ENCODE measurements at regions not wholly inside any gene's neighbourhood (a gene's known extent, or its start where the extent isn't known, plus 50 kb on each side); places are given as distances from the start of the nearest gene placed in this dataset.

DNA sequence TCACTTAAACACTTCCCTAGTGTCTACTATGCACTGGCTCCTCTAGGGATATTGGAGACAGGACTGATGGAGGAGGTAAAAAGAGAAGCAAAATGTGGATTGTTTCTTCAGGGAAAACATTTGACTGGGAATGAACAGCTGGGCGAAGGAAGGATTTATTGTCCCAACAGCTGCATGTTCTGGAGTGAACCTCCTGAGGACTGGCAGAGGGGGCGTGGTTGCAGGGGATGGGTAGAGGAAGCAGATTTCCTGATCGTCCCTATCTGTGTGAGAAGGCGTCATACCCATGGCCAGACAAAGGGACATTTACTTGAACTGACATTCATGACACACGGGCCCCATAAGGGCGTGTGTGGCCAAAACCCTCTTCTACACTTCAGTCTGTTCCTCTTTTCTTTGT is 321.5 kb downstream of the MAP2K4 start:
- no peak overlapping the region for H3K4me3 ChIP-seq (ENCODE audit: low read depth, low read length)
- no peak for TF ChIP-seq CTCF (IDR thresholded peaks at IDR 0.05; ENCODE audit: borderline replicate concordance, insufficient read depth, low read depth, low read length)

- no peak overlapping the region for H3K4me3 ChIP-seq (ENCODE audit: low read depth, low read length)
- peak; percentile 71 for TF ChIP-seq CTCF (IDR thresholded peaks at IDR 0.05; ENCODE audit: borderline replicate concordance, insufficient read depth, low read depth, low read length)
Observed at GRCh38 chr17:12342609-12343435, 322.1 kb downstream of the MAP2K4 start.

DNA sequence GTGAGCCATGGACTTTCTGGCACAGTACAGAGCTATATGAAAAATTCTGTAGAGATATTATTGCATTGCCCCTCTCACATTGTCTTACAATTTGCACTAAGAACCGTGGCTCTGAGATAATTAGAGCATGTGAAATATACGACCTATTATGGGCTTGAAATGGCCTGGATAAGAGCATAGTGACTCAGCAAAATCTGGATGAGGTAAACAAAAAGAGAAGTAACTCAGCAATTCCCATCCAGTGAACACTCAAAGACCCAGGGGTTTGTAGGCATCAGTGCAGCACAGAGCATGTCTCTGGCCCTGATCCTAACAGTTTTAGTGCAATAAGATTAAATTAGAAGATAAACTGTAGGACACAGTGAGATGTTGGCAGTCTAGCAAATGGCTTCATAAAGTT is 317.2 kb upstream of the MYOCD start:
- no peak for TF ChIP-seq CTCF (IDR thresholded peaks at IDR 0.05; ENCODE audit: borderline replicate concordance, insufficient read depth, low read depth, low read length)
- H3K4me3 ChIP-seq (ENCODE audit: low read depth, low read length), result no peak overlapping the region

GRCh38 chr17:12349297-12349696 is 316.4 kb upstream of the MYOCD start:
- no peak for TF ChIP-seq CTCF (IDR thresholded peaks at IDR 0.05; ENCODE audit: borderline replicate concordance, insufficient read depth, low read depth, low read length)
- no peak overlapping the region for H3K4me3 ChIP-seq (ENCODE audit: low read depth, low read length)

- no peak overlapping the region for H3K4me3 ChIP-seq (ENCODE audit: low read depth, low read length)
- no peak for TF ChIP-seq CTCF (IDR thresholded peaks at IDR 0.05; ENCODE audit: borderline replicate concordance, insufficient read depth, low read depth, low read length)
Observed at GRCh38 chr17:12352127-12352526, 313.6 kb upstream of the MYOCD start.

- H3K4me3 ChIP-seq (ENCODE audit: low read depth, low read length), result no peak overlapping the region
- TF ChIP-seq CTCF (IDR thresholded peaks at IDR 0.05; ENCODE audit: borderline replicate concordance, insufficient read depth, low read depth, low read length), result no peak
Observed at GRCh38 chr17:12357600-12357999, 308.1 kb upstream of the MYOCD start.

DNA sequence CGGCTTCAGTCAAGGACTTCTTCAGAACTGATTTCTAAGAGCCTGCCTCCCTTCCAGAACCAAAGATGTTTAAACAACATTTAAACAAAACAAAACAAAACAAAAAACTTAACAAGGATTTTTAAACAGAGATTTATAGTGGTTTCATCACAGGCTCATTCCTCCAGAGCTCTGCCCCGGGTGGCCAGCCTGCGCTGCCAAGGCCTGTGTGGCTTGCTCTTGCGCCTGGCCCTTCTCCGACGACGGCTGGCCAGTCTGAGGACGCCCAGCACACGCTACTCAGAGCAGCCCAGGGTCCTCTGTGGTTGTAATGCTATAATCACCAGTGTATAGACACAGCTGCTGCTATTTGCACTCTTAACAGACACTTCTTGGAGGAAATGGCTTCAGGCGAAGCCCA is 307.2 kb upstream of the MYOCD start:
- no peak overlapping the region for H3K4me3 ChIP-seq (ENCODE audit: low read depth, low read length)
- no peak for TF ChIP-seq CTCF (IDR thresholded peaks at IDR 0.05; ENCODE audit: borderline replicate concordance, insufficient read depth, low read depth, low read length)
